GM20000 (cell line): ENCODE measurements at regions not wholly inside any gene's neighbourhood (a gene's known extent, or its start where the extent isn't known, plus 50 kb on each side); places are given as distances from the start of the nearest gene placed in this dataset.

Source experiments
- DNase-seq: peaks from one replicate; pipeline ENCODE4 v3.0.0; 2012; ENCODE audit warnings: low spot score
- TF ChIP-seq, protein P1 (sequence below): IDR thresholded peaks from 2 replicates; pipeline ENCODE4 v1.5.1; 2012; ENCODE audit warnings: mild to moderate bottlenecking, control low read depth; ENCODE audit errors: extremely low read depth, missing control alignments

DNA sequence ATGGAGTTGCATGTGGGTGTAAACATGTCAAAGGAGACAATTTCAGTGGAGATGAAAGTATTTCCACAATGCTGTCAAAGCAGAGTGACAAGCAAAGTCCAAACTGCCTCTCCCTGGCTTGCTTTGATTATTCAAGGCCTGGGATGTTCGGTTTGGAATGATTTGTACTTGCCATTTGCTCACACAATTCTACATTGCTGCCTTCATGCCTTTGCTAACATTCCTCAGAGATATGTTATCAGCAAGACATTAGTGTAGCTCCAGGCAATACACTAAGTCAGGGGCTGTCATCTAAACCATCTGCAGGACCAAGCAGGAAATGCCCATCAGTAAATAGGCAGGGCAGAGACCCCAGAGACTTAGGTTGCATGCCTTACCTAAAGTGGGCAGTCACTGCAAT, 79.6 kb upstream of the C1QTNF7 start:
- TF ChIP-seq, protein P1, sequence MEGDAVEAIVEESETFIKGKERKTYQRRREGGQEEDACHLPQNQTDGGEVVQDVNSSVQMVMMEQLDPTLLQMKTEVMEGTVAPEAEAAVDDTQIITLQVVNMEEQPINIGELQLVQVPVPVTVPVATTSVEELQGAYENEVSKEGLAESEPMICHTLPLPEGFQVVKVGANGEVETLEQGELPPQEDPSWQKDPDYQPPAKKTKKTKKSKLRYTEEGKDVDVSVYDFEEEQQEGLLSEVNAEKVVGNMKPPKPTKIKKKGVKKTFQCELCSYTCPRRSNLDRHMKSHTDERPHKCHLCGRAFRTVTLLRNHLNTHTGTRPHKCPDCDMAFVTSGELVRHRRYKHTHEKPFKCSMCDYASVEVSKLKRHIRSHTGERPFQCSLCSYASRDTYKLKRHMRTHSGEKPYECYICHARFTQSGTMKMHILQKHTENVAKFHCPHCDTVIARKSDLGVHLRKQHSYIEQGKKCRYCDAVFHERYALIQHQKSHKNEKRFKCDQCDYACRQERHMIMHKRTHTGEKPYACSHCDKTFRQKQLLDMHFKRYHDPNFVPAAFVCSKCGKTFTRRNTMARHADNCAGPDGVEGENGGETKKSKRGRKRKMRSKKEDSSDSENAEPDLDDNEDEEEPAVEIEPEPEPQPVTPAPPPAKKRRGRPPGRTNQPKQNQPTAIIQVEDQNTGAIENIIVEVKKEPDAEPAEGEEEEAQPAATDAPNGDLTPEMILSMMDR = no peak
- DNase-seq = no peak

GRCh38 chr4:15348695-15349094, 79.1 kb upstream of the C1QTNF7 start:
- TF ChIP-seq, protein P1 = no peak
- DNase-seq = no peak

GRCh38 chr4:15349531-15349935, 78.3 kb upstream of the C1QTNF7 start:
- no peak for DNase-seq
- TF ChIP-seq, protein P1 = no peak

GRCh38 chr4:15349965-15350364, 77.9 kb upstream of the C1QTNF7 start:
- TF ChIP-seq, protein P1 = no peak
- no peak for DNase-seq

DNA sequence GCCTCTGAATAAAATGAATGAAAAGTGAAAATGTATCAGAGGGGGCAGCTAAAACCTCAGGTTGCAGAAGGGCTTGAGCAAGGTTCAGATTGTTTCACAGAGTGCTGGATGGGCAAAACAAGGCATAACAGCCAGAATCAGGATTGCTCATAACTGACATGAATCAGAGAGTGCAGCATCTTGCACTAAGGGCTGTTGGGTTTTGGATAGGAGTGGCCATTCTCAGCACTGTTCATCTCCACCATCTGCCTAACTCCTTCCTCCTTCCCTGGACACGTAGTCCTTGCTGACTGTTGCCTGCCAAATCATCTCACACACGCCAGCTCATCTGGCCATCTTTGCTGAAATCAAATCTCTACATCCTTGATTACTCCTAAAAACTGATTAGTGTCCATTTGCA, 75.3 kb upstream of the C1QTNF7 start:
- DNase-seq = no peak
- TF ChIP-seq, protein P1 = no peak

GRCh38 chr4:15353207-15353606, 74.6 kb upstream of the C1QTNF7 start:
- TF ChIP-seq, protein P1 = no peak
- no peak for DNase-seq

DNA sequence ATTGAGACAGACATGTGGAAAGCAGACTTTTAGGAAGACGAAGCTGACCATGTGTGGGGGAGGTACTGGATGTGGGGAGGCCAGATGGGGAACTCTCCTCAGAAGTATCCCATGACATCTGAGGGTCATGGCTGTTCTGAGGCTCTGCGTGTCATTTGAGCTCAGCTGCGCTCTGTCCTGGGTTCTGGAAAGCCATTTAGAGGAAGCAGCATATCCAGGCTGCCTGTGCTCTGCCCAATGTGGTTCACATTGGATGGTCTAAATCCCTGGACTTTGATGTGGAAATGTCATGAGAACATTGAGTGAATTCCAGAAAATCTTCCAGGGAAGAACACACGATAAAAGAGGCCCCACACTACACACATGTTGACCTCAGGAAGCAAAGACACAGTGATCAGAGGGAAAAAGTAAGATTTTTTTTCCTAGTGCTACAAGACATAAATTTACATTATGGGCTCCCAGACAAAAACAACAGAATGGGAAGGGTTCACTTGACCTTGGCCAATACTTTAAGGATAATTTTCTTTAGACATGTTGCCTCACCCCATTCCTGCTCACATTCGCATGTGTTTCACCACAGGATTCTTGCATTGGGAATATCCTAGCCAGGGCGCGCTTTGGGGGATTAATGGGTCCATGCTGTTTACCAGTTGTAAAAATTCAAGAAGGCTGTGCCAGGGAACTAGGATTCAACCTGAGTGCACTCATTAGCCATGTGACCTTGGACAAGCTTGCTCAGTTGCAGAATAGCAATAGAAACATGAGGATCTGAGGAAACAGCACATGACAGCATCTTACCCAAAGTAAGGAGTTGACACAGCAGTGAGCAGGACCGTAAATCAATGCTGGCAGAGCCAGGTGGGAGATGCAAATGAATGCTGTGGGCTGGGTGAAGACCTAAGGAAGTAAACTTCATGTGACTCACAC, 73.2 kb upstream of the C1QTNF7 start:
- TF ChIP-seq, protein P1 = no peak
- no peak for DNase-seq
